COR-L47 (cell line): ENCODE measurements at regions not wholly inside any gene's neighbourhood (a gene's known extent, or its start where the extent isn't known, plus 50 kb on each side); places are given as distances from the start of the nearest gene placed in this dataset.
"Not testable (repeated sequence)": the region's sequence is repeated elsewhere in the genome, so short reads cannot be mapped to it uniquely, and the experiment has no call there.

Source experiments
- DNase-seq: peaks from one replicate; lab custom pipeline; 2025; lab: John Stamatoyannopoulos, UW

GRCh38 chr1:222240536-222241181, 307.2 kb downstream of the HHIPL2 start:
- DNase-seq = no peak

GRCh38 chr1:222239130-222239529, 308.8 kb downstream of the HHIPL2 start:
- no peak for DNase-seq

GRCh38 chr1:222234351-222234750, 313.6 kb downstream of the HHIPL2 start:
- no peak for DNase-seq

GRCh38 chr1:222233444-222234158, 314.3 kb downstream of the HHIPL2 start:
- no peak for DNase-seq

- no peak for DNase-seq
Measured at GRCh38 chr1:222232842-222233241, 315.1 kb downstream of the HHIPL2 start.

GRCh38 chr1:222229672-222230312, 318.1 kb downstream of the HHIPL2 start:
- no peak for DNase-seq

- DNase-seq = no peak
Measured at GRCh38 chr1:222225316-222225691, 322.6 kb downstream of the HHIPL2 start.

GRCh38 chr1:222224636-222225315, 323.1 kb downstream of the HHIPL2 start:
- DNase-seq = no peak

- no peak for DNase-seq
Measured at GRCh38 chr1:222224156-222224555, 323.7 kb downstream of the HHIPL2 start.

GRCh38 chr1:222223010-222223409, 324.9 kb downstream of the HHIPL2 start:
- no peak for DNase-seq

GRCh38 chr1:222216255-222216754, 331.6 kb downstream of the HHIPL2 start:
- no peak for DNase-seq

- no peak for DNase-seq
Measured at GRCh38 chr1:222210776-222211175, 337.1 kb downstream of the HHIPL2 start.

- no peak for DNase-seq
Measured at GRCh38 chr1:222204475-222204874, 343.4 kb downstream of the HHIPL2 start.

GRCh38 chr1:222202831-222203230, 345.1 kb downstream of the HHIPL2 start:
- no peak for DNase-seq

GRCh38 chr1:222196736-222197135, 351.2 kb downstream of the HHIPL2 start:
- DNase-seq = no peak

- no peak for DNase-seq
Measured at GRCh38 chr1:222196288-222196687, 351.6 kb downstream of the HHIPL2 start.

- no peak for DNase-seq
Measured at GRCh38 chr1:222195857-222196256, 352.0 kb downstream of the HHIPL2 start.

GRCh38 chr1:222189218-222189617, 358.7 kb downstream of the HHIPL2 start:
- DNase-seq = no peak

- DNase-seq = no peak
Measured at GRCh38 chr1:222187566-222188332, 360.2 kb downstream of the HHIPL2 start.

- DNase-seq = no peak
Measured at GRCh38 chr1:222182641-222183040, 365.3 kb downstream of the HHIPL2 start.

GRCh38 chr1:222181191-222181590, 366.7 kb downstream of the HHIPL2 start:
- DNase-seq = no peak

GRCh38 chr1:222177496-222177895, 370.4 kb downstream of the HHIPL2 start:
- DNase-seq = not testable (repeated sequence)
